ENCODE measurements at regions not wholly inside any gene's neighbourhood (a gene's known extent, or its start where the extent isn't known, plus 50 kb on each side); places are given as distances from the start of the nearest gene placed in this dataset.

DNA sequence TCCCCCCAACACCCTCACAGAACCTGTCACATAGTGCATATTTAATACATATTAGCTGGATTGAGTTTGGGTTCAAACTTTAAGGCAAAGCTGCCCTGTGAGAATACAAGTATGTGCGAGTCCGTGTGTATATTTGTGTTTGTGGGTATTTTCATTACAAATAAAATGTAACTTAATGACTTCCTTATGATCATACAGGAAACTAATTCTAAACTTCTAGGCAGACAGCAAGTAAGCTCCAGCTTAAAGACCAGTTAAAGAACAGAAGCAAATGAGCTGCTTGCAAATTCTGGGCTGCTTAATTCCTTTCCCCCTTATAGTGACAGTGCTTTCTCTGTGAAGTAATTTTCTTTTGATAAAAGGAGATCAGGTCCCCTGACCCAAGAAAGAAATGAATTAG lies 437.6 kb downstream of the TTLL7 start:
- no peak for DNase-seq

DNA sequence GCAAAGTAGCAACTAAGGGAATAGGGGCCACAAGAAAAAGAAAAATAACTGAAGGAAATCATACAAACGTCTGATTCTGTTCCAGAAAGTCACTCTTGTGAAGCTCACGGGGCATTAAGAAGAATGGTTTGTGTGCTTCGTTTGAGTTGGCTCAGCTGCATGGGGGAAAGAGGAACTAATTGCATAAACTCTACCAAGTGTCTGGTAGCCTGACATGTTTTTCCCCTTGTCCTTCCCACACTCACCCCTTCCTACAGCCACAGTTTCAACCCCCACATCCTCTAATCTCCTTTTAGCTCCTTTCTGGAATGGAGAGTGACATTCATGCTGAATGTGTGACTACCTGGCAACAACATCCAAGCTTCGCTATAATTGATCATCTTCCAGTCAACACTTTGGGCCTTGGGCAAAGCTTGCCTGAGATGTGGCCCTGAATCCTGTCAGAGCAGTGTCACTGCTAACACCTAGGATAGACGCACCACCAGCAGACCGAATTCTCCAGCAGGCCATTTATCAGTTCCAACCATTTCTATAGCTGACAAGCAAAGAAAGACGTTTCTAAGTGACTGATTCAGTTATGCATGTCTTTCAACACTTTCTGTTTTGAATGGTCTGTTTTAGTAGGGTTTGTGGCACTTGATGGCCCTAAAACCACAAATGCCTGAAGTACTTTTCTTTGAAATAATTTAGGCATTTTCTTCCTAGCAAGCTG lies 439.6 kb downstream of the TTLL7 start:
- no peak for DNase-seq

DNA sequence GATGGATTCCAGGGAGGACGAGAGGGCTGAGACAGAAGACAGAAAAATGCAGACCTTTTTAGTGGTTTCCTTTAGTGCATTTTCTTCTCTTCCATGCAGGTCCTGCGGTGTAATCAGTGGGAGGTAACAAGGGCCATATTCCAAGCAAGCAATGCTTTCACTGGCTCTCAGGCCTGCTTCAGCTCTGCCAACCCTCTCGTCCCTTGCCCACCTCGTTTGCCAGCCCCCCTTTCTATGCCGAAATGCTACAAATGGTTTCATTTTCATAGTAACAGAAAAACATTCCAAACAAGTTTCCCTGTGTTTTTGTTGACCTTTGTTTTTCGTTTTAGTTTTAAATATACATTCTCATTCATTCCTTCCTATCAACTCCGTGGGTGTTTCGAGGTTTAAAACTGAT lies 443.1 kb downstream of the TTLL7 start:
- no peak for DNase-seq

DNA sequence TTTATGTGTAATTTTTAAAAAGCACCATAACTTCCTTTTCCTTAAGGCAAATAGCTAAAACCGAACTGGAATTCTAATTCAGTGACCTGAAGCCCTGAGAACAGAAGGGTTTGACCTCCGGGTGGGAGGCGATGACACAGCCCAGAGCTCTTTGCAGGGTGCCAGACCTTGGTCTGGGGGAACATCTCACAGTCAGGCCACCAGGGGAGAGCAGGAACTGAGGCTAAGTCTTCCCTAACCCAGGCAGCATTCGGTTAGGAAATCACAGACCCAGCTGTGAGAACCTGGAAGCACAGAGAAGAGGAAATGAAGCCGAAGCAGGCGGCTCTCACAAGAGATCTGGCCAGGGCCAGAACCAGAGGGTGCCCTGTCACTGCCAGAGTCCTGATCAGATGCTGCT lies 444.8 kb downstream of the TTLL7 start:
- no peak for DNase-seq

DNA sequence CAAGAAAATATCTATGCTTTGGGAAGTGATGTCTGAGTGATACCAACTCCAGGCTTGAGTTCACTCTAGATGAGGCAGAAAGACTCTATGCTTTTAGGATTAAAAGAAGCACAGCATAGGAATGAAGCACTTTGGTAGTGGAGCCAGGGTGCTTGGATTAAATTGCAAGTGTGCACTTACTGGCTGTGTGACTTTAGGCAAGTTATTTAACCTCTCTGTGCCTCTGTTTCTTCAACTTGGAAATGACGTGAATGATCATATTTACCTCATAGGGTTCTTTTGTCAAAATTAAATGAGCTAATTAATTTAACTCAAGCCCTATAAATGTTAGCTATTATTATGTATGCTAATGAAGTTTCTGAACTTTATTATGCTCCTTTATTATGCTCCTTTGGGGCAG lies 446.1 kb downstream of the TTLL7 start:
- no peak for DNase-seq

DNA sequence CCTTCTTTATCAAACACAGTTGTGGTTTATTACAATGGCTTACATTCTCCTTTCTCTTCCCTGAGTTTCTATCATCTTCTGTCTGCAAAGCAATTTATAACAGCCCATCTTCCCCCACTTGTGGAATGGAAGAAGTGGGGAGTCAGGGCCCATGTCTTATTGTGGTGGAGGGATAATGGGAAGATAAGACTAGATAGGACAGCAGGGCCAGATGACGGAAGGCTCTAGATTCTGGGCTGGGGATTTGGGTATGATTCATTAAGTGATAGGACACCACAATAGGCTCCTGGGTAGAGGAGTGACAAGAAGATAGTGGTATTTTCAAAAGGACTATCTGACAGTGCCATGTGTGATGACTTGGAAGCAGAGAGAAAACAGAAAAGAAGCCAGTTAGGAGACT lies 450.6 kb downstream of the TTLL7 start:
- DNase-seq: no peak

DNA sequence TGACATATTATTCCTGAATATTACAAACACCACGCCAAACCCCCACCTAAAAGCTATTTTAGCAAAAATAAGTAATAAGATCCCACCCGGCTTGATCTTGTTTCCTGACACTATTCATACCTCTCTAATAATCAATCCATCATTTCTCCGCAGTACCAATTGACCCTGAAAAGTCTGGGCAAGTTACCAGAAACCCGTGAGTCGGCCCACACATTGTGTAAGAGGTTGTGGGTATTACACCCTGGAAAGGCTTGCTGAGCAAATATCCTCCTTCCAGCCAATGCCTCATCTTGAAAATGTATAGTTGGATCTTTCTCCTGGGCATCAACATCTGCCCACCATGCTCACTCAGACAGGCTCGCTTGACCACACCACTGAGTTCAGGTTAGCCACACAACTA lies 451.0 kb downstream of the TTLL7 start:
- no peak for DNase-seq

GRCh38 chr1:83546874-83547273 lies 452.1 kb downstream of the TTLL7 start:
- DNase-seq: no peak

- DNase-seq: no peak
Observed at GRCh38 chr1:83545066-83545862, 453.7 kb downstream of the TTLL7 start.

GRCh38 chr1:83543222-83543973 lies 455.5 kb downstream of the TTLL7 start:
- DNase-seq: no peak

GRCh38 chr1:83531521-83532309 lies 467.2 kb downstream of the TTLL7 start:
- no peak for DNase-seq

GRCh38 chr1:83530506-83530905 lies 468.4 kb downstream of the TTLL7 start:
- DNase-seq: no peak

- no peak for DNase-seq
Observed at GRCh38 chr1:83527987-83528386, 470.9 kb downstream of the TTLL7 start.

DNA sequence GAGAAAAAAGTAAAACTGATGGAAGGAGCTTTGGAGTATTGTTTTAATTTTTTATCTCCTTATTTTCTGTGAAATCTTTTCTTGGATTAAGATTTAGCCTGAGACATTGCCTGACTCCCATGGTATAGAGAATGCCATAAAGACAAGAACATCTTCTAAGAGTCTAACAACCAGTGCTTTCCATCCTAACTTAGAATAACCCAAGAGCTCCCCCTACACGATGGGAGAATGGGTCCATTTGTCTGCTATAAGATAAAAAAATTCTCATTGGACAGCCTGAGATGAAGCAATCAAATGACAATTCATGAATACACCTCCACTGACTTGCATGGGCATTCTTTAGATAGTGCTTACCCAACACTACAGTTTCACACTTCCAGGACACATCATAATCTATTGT lies 478.1 kb downstream of the TTLL7 start:
- no peak for DNase-seq

- no peak for DNase-seq
Observed at GRCh38 chr1:83516369-83516768, 482.6 kb downstream of the TTLL7 start.

- DNase-seq: no peak
Observed at GRCh38 chr1:83515578-83516154, 483.3 kb downstream of the TTLL7 start.

GRCh38 chr1:83512373-83513193 lies 486.3 kb downstream of the TTLL7 start:
- DNase-seq: peak; percentile 94

GRCh38 chr1:83511146-83511726 lies 487.7 kb downstream of the TTLL7 start:
- DNase-seq: no peak

DNA sequence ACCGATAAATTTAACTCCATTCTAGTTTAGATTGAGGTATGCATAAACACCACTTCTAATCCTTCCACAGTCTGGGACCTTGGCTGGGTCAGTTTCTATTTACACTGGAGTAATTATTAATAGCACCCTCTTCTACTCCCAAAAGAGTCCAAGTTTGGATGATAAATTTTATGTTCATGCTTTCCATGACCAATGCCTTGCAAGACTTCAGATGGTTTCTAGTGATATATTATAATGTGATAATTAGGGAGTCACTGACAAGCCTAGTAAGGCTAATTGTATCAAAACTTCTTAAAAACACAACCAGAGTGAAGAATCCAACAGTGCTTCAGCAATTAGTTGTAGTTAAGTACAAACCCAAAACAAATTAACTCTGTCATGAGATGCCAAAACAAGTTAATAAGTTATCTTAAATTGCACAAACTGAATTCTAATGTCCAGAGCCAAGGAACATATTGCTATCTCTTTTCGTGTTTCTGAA lies 489.6 kb downstream of the TTLL7 start:
- no peak for DNase-seq

DNA sequence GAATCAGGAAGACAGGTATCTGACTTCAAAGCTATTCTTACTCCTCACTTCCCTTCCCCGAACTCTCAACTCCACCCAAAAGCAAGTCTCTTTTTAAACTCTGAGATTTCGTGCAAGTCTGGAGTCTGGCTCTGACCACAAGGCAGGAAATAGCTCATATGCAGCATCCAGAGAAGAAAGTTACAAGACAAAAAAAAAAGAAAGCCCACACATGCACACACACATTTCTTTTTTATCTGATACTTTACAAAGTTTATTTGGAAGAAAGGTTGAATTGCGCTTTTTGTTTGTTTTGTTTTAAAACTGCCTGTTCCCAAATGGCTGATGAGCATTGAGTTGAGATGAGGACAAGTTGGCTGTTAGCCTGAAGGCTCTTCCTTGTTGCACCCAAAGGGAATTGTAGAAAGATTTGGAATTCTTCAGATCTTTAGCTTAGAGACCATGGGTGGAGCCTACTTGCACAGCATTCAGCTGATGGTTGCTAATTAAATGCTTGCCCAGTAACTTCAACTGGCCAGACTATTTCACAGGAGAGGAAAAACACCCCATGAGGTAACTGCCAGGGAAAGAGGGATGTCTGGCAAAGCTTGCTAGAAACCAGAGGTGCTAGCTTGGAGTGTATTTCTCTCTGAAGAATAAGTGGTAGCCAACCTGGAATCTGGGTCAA lies 490.3 kb downstream of the TTLL7 start:
- no peak for DNase-seq

DNA sequence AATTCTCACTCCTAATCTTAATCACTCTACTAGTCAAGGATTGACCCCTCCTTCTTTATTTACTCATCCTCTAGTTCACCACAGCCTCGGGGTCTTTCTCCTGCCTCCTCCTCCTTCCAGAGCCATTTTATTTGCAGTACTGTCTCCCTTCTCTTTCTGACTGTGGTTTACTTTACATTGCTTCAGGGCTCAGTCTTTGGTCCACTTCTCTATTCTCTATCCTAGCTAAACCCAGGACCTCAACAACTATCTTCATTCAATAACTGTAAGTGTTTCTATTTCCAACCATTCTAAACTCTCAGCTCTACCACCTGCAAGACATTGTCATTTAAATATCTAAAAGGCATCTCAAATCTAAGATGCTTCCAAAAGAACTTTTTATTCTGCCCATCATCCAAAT lies 493.8 kb downstream of the TTLL7 start:
- no peak for DNase-seq

Data from NCI-H748 treated with DMSO at 0.1 percent for 48 hours (cell line).